HFFc6 (cell line): ENCODE measurements at regions not wholly inside any gene's neighbourhood (a gene's known extent, or its start where the extent isn't known, plus 50 kb on each side); places are given as distances from the start of the nearest gene placed in this dataset.

Source experiments
- DNase-seq: peaks from one replicate; pipeline ENCODE4 v3.0.0-alpha.2; 2018
- H3K27ac Mint-ChIP-seq: 2 replicates; pipeline ENCODE4 v1.8.0; 2020; ENCODE audit warnings: mild to moderate bottlenecking, mixed read lengths
- H3K27me3 Mint-ChIP-seq: 2 replicates; pipeline ENCODE4 v1.8.0; 2021; ENCODE audit warnings: mild to moderate bottlenecking, moderate library complexity, mixed read lengths; ENCODE audit not compliant: insufficient read depth
- H3K36me3 Mint-ChIP-seq: 2 replicates; pipeline ENCODE4 v1.8.0; 2021; ENCODE audit warnings: low read depth, mixed read lengths
- H3K4me1 Mint-ChIP-seq: 2 replicates; pipeline ENCODE4 v1.8.0; 2020; ENCODE audit warnings: low read depth, mixed read lengths
- H3K4me3 Mint-ChIP-seq: 2 replicates; pipeline ENCODE4 v1.8.0; 2020; ENCODE audit warnings: mild to moderate bottlenecking, moderate library complexity, mixed read lengths
- H3K9me3 Mint-ChIP-seq: 2 replicates; pipeline ENCODE4 v1.8.0; 2020; ENCODE audit warnings: mild to moderate bottlenecking, mixed read lengths
- CTCF ChIP-seq: fragments of 200-600 bp; sonication (generic); IDR thresholded peaks from 2 replicates; pipeline ENCODE4 v1.5.0; 2021; ENCODE audit warnings: antibody characterized with exemption, mild to moderate bottlenecking

GRCh38 chr1:206420471-206420870, 49.8 kb upstream of the IKBKE start:
- Mint-ChIP-seq H3K4me3 (no peak overlapping the region), H3K27me3 (peaks cover 3% of the 10 kb centered on the region; the same call in 1 of the 2 replicates), H3K36me3 (peaks cover 38% of the 10 kb centered on the region), H3K9me3 (no peaks in the 10 kb centered on the region), H3K4me1 (peaks cover 59% of the 10 kb centered on the region), H3K27ac (peak overlapping the region; percentile 78)
- DNase-seq: no peak
- no peak for TF ChIP-seq CTCF
